ENCODE measurements at regions not wholly inside any gene's neighbourhood (a gene's known extent, or its start where the extent isn't known, plus 50 kb on each side); places are given as distances from the start of the nearest gene placed in this dataset.

GRCh38 chr2:18503376-18504228 lies 56.9 kb downstream of the RDH14 start:
- no peak for DNase-seq (ENCODE audit: low spot score)
- Histone ChIP-seq H3K36me3 (ENCODE audit: insufficient read depth) (no peaks in the 10 kb centered on the region), H2AFZ (no peak overlapping the region), H3K9me2 (ENCODE audit: insufficient read depth) (no peaks in the 10 kb centered on the region), H3K4me2 (no peak overlapping the region), H3K4me1 (ENCODE audit: insufficient read depth) (no peaks in the 10 kb centered on the region), H3K4me3 (no peak overlapping the region), H3K79me2 (replicated peaks; ENCODE audit: insufficient read depth) (no peaks in the 10 kb centered on the region), H3K27me3 (ENCODE audit: insufficient read depth) (no peaks in the 10 kb centered on the region), H4K20me1 (replicated peaks; ENCODE audit: insufficient read depth) (no peaks in the 10 kb centered on the region), H3F3A (replicated peaks; ENCODE audit: low read depth) (no peaks in the 10 kb centered on the region), H3K27ac (ENCODE audit: low read depth) (no peak overlapping the region)
- no peaks in the 10 kb centered on the region for H3K4me1 Mint-ChIP-seq
- no peak for ATAC-seq
- H3K4me3 Mint-ChIP-seq: no peak overlapping the region
- H3K9me3 Mint-ChIP-seq: no peaks in the 10 kb centered on the region
- TF ChIP-seq CREB1 (CRISPR knock-in tag; IDR thresholded peaks at IDR 0.05; ENCODE audit: low read depth) (no peak), STAT1 (IDR thresholded peaks at IDR 0.05; ENCODE audit: unreplicated experiment) (no peak), EZH2phosphoT487 (IDR thresholded peaks at IDR 0.05; ENCODE audit: unreplicated experiment) (no peak)
- no peak overlapping the region for H3K27ac Mint-ChIP-seq
- no peaks in the 10 kb centered on the region for H3K27me3 Mint-ChIP-seq (ENCODE audit: insufficient read depth, low read depth, poor library complexity)
- no peaks in the 10 kb centered on the region for H3K36me3 Mint-ChIP-seq (ENCODE audit: low read depth)

GRCh38 chr2:18502142-18502541 lies 58.3 kb downstream of the RDH14 start:
- Mint-ChIP-seq H3K36me3 (ENCODE audit: low read depth) (no peaks in the 10 kb centered on the region), H3K9me3 (no peaks in the 10 kb centered on the region), H3K4me1 (no peaks in the 10 kb centered on the region), H3K4me3 (no peak overlapping the region), H3K27me3 (ENCODE audit: insufficient read depth, low read depth, poor library complexity) (no peaks in the 10 kb centered on the region), H3K27ac (no peak overlapping the region)
- ATAC-seq (no peak), DNase-seq (ENCODE audit: low spot score) (no peak)
- Histone ChIP-seq H3K27me3 (ENCODE audit: insufficient read depth) (no peaks in the 10 kb centered on the region), H3K4me3 (no peak overlapping the region), H3K4me2 (no peak overlapping the region), H3K27ac (ENCODE audit: low read depth) (no peak overlapping the region), H4K20me1 (replicated peaks; ENCODE audit: insufficient read depth) (no peaks in the 10 kb centered on the region), H3K36me3 (ENCODE audit: insufficient read depth) (no peaks in the 10 kb centered on the region), H3K9me2 (ENCODE audit: insufficient read depth) (no peaks in the 10 kb centered on the region), H3K4me1 (ENCODE audit: insufficient read depth) (no peaks in the 10 kb centered on the region), H2AFZ (no peak overlapping the region), H3K79me2 (replicated peaks; ENCODE audit: insufficient read depth) (no peaks in the 10 kb centered on the region), H3F3A (replicated peaks; ENCODE audit: low read depth) (no peaks in the 10 kb centered on the region)
- TF ChIP-seq ZNF331 (CRISPR knock-in tag; IDR thresholded peaks at IDR 0.05; ENCODE audit: low read depth) (no peak), CREB1 (CRISPR knock-in tag; IDR thresholded peaks at IDR 0.05; ENCODE audit: low read depth) (no peak), ZNF114 (CRISPR knock-in tag; IDR thresholded peaks at IDR 0.05) (no peak), EZH2 (IDR thresholded peaks at IDR 0.05; ENCODE audit: low read depth, unreplicated experiment) (no peak), EZH2phosphoT487 (IDR thresholded peaks at IDR 0.05; ENCODE audit: unreplicated experiment) (no peak), POLR2AphosphoS5 (IDR thresholded peaks at IDR 0.05; ENCODE audit: low read depth) (no peak), NANOG (IDR thresholded peaks at IDR 0.05; ENCODE audit: borderline replicate concordance) (no peak), JUNB (IDR thresholded peaks at IDR 0.05; ENCODE audit: unreplicated experiment) (no peak), STAT1 (IDR thresholded peaks at IDR 0.05; ENCODE audit: unreplicated experiment) (no peak), ZNF462 (CRISPR knock-in tag; IDR thresholded peaks at IDR 0.05) (no peak), CTCF (conservative IDR thresholded peaks at IDR 0.05; ENCODE audit: low read depth in 2 of 2) (no peak)
- TF ChIP-seq, protein P1, sequence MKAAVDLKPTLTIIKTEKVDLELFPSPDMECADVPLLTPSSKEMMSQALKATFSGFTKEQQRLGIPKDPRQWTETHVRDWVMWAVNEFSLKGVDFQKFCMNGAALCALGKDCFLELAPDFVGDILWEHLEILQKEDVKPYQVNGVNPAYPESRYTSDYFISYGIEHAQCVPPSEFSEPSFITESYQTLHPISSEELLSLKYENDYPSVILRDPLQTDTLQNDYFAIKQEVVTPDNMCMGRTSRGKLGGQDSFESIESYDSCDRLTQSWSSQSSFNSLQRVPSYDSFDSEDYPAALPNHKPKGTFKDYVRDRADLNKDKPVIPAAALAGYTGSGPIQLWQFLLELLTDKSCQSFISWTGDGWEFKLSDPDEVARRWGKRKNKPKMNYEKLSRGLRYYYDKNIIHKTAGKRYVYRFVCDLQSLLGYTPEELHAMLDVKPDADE (IDR thresholded peaks at IDR 0.05): no peak
